H1 (cell line): ENCODE measurements at regions not wholly inside any gene's neighbourhood (a gene's known extent, or its start where the extent isn't known, plus 50 kb on each side); places are given as distances from the start of the nearest gene placed in this dataset.

Experiments used
- CTCF ChIA-PET: fragments of 300-600 bp; sonication (Branson Sonifier 250); formaldehyde crosslinking; loops from one replicate; lab custom pipeline; 2021; ENCODE audit not compliant: partially characterized antibody; lab: Charles Lee
- POLR2A ChIA-PET: fragments of 300-600 bp; sonication (Branson Sonifier 250); formaldehyde crosslinking; loops from one replicate; lab custom pipeline; 2021; ENCODE audit warnings: inconsistent platforms; ENCODE audit not compliant: partially characterized antibody; lab: Charles Lee
- DNase-seq, 2 experiments: peaks; one replicate each; pipeline versions ENCODE4 v3.0.0 to v3.0.0-alpha.2; 2010 to 2022; ENCODE audit warnings: low spot score in 2 of 2, low read depth in 1 of 2, mixed read lengths in 1 of 2
- FAIRE-seq: peaks from 2 replicates; lab custom pipeline; 2011; peaks lifted over from hg19 to GRCh38; lab: Jason Lieb, UNC
- H2AFZ ChIP-seq: 2 replicates; pipeline ENCODE4 v1.8.1; 2012; ENCODE audit warnings: low read length, inconsistent platforms
- H2AK5ac ChIP-seq: 2 replicates; pipeline ENCODE4 v1.6.1; 2013; ENCODE audit warnings: low read depth, low read length
- H2BK120ac ChIP-seq: replicated peaks from 2 replicates; pipeline ENCODE3; 2013; ENCODE audit warnings: low read depth, low read length, inconsistent platforms
- H2BK12ac ChIP-seq: 2 replicates; pipeline ENCODE4 v1.6.1; 2013; ENCODE audit warnings: low read depth, low read length
- H2BK15ac ChIP-seq: 2 replicates; pipeline ENCODE4 v1.6.1; 2013; ENCODE audit warnings: low read length
- H2BK20ac ChIP-seq: 2 replicates; pipeline ENCODE4 v1.6.1; 2013; ENCODE audit warnings: low read length
- H2BK5ac ChIP-seq: 2 replicates; pipeline ENCODE4 v1.6.1; 2013; ENCODE audit warnings: low read depth, low read length
- H3K14ac ChIP-seq: 2 replicates; pipeline ENCODE4 v1.6.1; 2013; ENCODE audit warnings: inconsistent platforms; ENCODE audit not compliant: insufficient read length
- H3K18ac ChIP-seq: 2 replicates; pipeline ENCODE4 v1.6.1; 2013; ENCODE audit warnings: low read length; ENCODE audit errors: extremely low read depth
- H3K23ac ChIP-seq: 2 replicates; pipeline ENCODE4 v1.6.1; 2013; ENCODE audit warnings: inconsistent platforms; ENCODE audit not compliant: insufficient read length
- H3K23me2 ChIP-seq: 2 replicates; pipeline ENCODE4 v1.6.1; 2013; ENCODE audit warnings: low read depth, low read length
- H3K27ac ChIP-seq: 2 replicates; pipeline ENCODE4 v1.6.1; 2011; ENCODE audit warnings: low read depth, low read length, inconsistent platforms
- H3K27me3 ChIP-seq, 4 experiments: replicated peaks in 1 of 4; 1 replicate in 1 of 4; 2 replicates in 3 of 4; pipeline versions ENCODE4 v1.6.1 to v1.8.1; 2011 to 2013; ENCODE audit warnings: low read length in 3 of 4, mild to moderate bottlenecking in 3 of 4, inconsistent platforms in 2 of 4, mixed read lengths in 2 of 4, moderate library complexity in 1 of 4; ENCODE audit not compliant: control insufficient read depth in 3 of 4, insufficient read depth in 3 of 4; ENCODE audit errors: extremely low read depth in 1 of 4
- H3K36me3 ChIP-seq, 4 experiments: 2 replicates each; pipeline versions ENCODE4 v1.6.1 to v1.8.1; 2011 to 2013; ENCODE audit warnings: mild to moderate bottlenecking in 4 of 4, low read length in 3 of 4, moderate library complexity in 2 of 4, control low read depth in 1 of 4, inconsistent platforms in 1 of 4; ENCODE audit not compliant: insufficient read depth in 4 of 4, control insufficient read depth in 2 of 4
- H3K4ac ChIP-seq: replicated peaks from 2 replicates; pipeline ENCODE3; 2013; ENCODE audit warnings: low read length, low read depth, mixed read lengths, inconsistent platforms; ENCODE audit not compliant: insufficient read length
- H3K4me1 ChIP-seq, 4 experiments: replicated peaks in 1 of 4; 1 replicate in 1 of 4; 2 replicates in 3 of 4; pipeline versions ENCODE4 v1.6.1 to v1.8.1; 2011 to 2013; ENCODE audit warnings: low read length in 3 of 4, inconsistent platforms in 2 of 4, mixed read lengths in 1 of 4; ENCODE audit not compliant: insufficient read depth in 4 of 4, control insufficient read depth in 3 of 4
- H3K4me2 ChIP-seq, 2 experiments: 2 replicates each; pipeline versions ENCODE4 v1.6.1 to v1.8.1; 2011 to 2013; ENCODE audit warnings: low read depth in 2 of 2, low read length in 2 of 2, control low read depth in 1 of 2, inconsistent platforms in 1 of 2, mild to moderate bottlenecking in 1 of 2; ENCODE audit not compliant: insufficient read depth in 1 of 2
- H3K4me3 ChIP-seq, 4 experiments: fragments of 200-600, 300-600 bp in 1 of 4; sonication (generic), shearing (Covaris generic), sonication (Bioruptor Twin) in 1 of 4; 2 replicates each; pipeline versions ENCODE4 v1.5.1 to v1.8.1; 2011 to 2016; ENCODE audit warnings: low read length in 4 of 4, low read depth in 3 of 4, control low read depth in 2 of 4, inconsistent platforms in 2 of 4, mild to moderate bottlenecking in 2 of 4, mixed read lengths in 1 of 4, moderate library complexity in 1 of 4; ENCODE audit not compliant: insufficient read depth in 2 of 4; ENCODE audit errors: extremely low read depth in 1 of 4
- H3K56ac ChIP-seq: replicated peaks from 2 replicates; pipeline ENCODE3; 2013; ENCODE audit warnings: low read depth, mild to moderate bottlenecking, mixed read lengths, low read length, inconsistent platforms; ENCODE audit not compliant: insufficient read length
- H3K79me1 ChIP-seq: 2 replicates; pipeline ENCODE4 v1.6.1; 2013; ENCODE audit warnings: low read depth, low read length, control low read depth
- H3K79me2 ChIP-seq, 2 experiments: 2 replicates each; pipeline versions ENCODE4 v1.6.1 to v1.8.1; 2012 to 2013; ENCODE audit warnings: low read length in 2 of 2, mild to moderate bottlenecking in 2 of 2, inconsistent platforms in 1 of 2; ENCODE audit not compliant: insufficient read depth in 2 of 2, control insufficient read depth in 1 of 2
- H3K9ac ChIP-seq, 4 experiments: replicated peaks in 1 of 4; 1 replicate in 1 of 4; 2 replicates in 3 of 4; pipeline versions ENCODE4 v1.6.1 to v1.8.1; 2011 to 2013; ENCODE audit warnings: low read depth in 3 of 4, low read length in 3 of 4, control low read depth in 2 of 4, mild to moderate bottlenecking in 2 of 4, moderate library complexity in 2 of 4, inconsistent platforms in 1 of 4; ENCODE audit errors: extremely low read depth in 1 of 4
- H3K9me3 ChIP-seq, 2 experiments: 2 replicates each; pipeline versions ENCODE4 v1.6.1 to v1.8.1; 2012 to 2013; ENCODE audit warnings: mild to moderate bottlenecking in 2 of 2, moderate library complexity in 2 of 2, control low read depth in 1 of 2, inconsistent platforms in 1 of 2, low read depth in 1 of 2, low read length in 1 of 2, mixed read lengths in 1 of 2; ENCODE audit not compliant: insufficient read depth in 2 of 2
- H4K20me1 ChIP-seq, 2 experiments: replicated peaks in 1 of 2; 2 replicates each; pipeline versions ENCODE3 to v1.8.1; 2011 to 2013; ENCODE audit warnings: inconsistent platforms in 2 of 2, low read length in 2 of 2, mild to moderate bottlenecking in 1 of 2; ENCODE audit not compliant: insufficient read depth in 2 of 2, control insufficient read depth in 1 of 2
- H4K5ac ChIP-seq: 2 replicates; pipeline ENCODE4 v1.6.1; 2013; ENCODE audit warnings: low read length, low read depth, mixed read lengths, inconsistent platforms; ENCODE audit not compliant: insufficient read length
- H4K8ac ChIP-seq: 2 replicates; pipeline ENCODE4 v1.8.0; 2013; ENCODE audit warnings: mild to moderate bottlenecking, moderate library complexity, low read length, inconsistent platforms; ENCODE audit not compliant: insufficient read depth; ENCODE audit errors: extremely low read depth
- H4K91ac ChIP-seq: replicated peaks from 2 replicates; pipeline ENCODE3; 2013; ENCODE audit warnings: low read length, mixed read lengths, inconsistent platforms; ENCODE audit not compliant: insufficient read length
- CTBP2 ChIP-seq: IDR thresholded peaks from 2 replicates; pipeline ENCODE4 v1.7.0; 2011; ENCODE audit warnings: borderline replicate concordance, mild to moderate bottlenecking, moderate library complexity, mixed read lengths, low read length; ENCODE audit not compliant: insufficient read depth, insufficient read length
- WGBS, 2 experiments: shearing (Covaris generic) in 1 of 2; methylation state at CpG; one replicate each; pipeline versions ENCODE4 v1.1.6 to v1.1.7; 2013 to 2015; ENCODE audit warnings: low lambda C conversion rate in 2 of 2, mixed read lengths in 2 of 2, inconsistent platforms in 1 of 2, low coverage in 1 of 2, missing lambda C conversion rate in 1 of 2; ENCODE audit not compliant: insufficient replicate concordance in 2 of 2, insufficient coverage in 1 of 2, insufficient read length in 1 of 2; ENCODE audit errors: extremely low coverage in 1 of 2, missing lambda C conversion rate in 1 of 2; 5-methylcytosine and 5-hydroxymethylcytosine counted together

GRCh38 chr3:194938845-194939531 lies 253.3 kb downstream of the FAM43A start:
- H3K36me3 ChIP-seq, result no peaks in the 10 kb centered on the region
- ChIA-PET CTCF (interaction anchor here (1.0 to 2.5 kb wide), 4 partner anchors 9 to 256 kb away, joined by 3 to 7 read pairs (median 5); no protein-coding TSS in a partner anchor), POLR2A (no interaction called here)
- H3K4ac ChIP-seq, result no peak overlapping the region
- no peak overlapping the region for H2BK120ac ChIP-seq
- no peak for FAIRE-seq
- peak in 1 of 2 experiments; percentile 32 for DNase-seq
- no peak overlapping the region for H2BK20ac ChIP-seq
- no peaks in the 10 kb centered on the region for H3K4me1 ChIP-seq
- no peak overlapping the region; the same call in 1 of the 2 replicates for H2AFZ ChIP-seq
- no peak overlapping the region for H3K14ac ChIP-seq
- H3K23me2 ChIP-seq, result peaks cover 6% of the 10 kb centered on the region; the same call in 1 of the 2 replicates
- no peaks in the 10 kb centered on the region for H4K20me1 ChIP-seq
- no peaks in the 10 kb centered on the region for H3K79me2 ChIP-seq
- H4K5ac ChIP-seq, result no peak overlapping the region
- H3K4me3 ChIP-seq, result no peak overlapping the region
- no peak overlapping the region; the same call in 1 of the 2 replicates for H4K8ac ChIP-seq
- no peak overlapping the region for H2BK12ac ChIP-seq
- WGBS, 2 experiments, result 82% methylated on average over 7 of the region's 8 CpGs; no CpG with 5 or more reads in 1 of the 2 experiments
- H3K27ac ChIP-seq, result no peak overlapping the region
- H2AK5ac ChIP-seq, result no peak overlapping the region
- H3K4me2 ChIP-seq, result no peak overlapping the region
- no peaks in the 10 kb centered on the region; the same call in 1 of the 2 replicates for H3K79me1 ChIP-seq
- H3K18ac ChIP-seq, result no peak overlapping the region
- H2BK5ac ChIP-seq, result no peak overlapping the region
- H3K23ac ChIP-seq, result no peak overlapping the region
- no peak for TF ChIP-seq CTBP2
- TF ChIP-seq, all 59 proteins: peak for 0
- no peak overlapping the region for H4K91ac ChIP-seq
- H3K9ac ChIP-seq, result no peak overlapping the region
- H3K9me3 ChIP-seq, result 0 out of 4 replicates have a peak, but pooled peaks cover 0 to 3% of the 10 kb centered on the region in 2 experiments
- H2BK15ac ChIP-seq, result no peak overlapping the region
- H3K56ac ChIP-seq, result no peak overlapping the region
- no peaks in the 10 kb centered on the region for H3K27me3 ChIP-seq
